ENCODE measurements at regions not wholly inside any gene's neighbourhood (a gene's known extent, or its start where the extent isn't known, plus 50 kb on each side); places are given as distances from the start of the nearest gene placed in this dataset.

DNA sequence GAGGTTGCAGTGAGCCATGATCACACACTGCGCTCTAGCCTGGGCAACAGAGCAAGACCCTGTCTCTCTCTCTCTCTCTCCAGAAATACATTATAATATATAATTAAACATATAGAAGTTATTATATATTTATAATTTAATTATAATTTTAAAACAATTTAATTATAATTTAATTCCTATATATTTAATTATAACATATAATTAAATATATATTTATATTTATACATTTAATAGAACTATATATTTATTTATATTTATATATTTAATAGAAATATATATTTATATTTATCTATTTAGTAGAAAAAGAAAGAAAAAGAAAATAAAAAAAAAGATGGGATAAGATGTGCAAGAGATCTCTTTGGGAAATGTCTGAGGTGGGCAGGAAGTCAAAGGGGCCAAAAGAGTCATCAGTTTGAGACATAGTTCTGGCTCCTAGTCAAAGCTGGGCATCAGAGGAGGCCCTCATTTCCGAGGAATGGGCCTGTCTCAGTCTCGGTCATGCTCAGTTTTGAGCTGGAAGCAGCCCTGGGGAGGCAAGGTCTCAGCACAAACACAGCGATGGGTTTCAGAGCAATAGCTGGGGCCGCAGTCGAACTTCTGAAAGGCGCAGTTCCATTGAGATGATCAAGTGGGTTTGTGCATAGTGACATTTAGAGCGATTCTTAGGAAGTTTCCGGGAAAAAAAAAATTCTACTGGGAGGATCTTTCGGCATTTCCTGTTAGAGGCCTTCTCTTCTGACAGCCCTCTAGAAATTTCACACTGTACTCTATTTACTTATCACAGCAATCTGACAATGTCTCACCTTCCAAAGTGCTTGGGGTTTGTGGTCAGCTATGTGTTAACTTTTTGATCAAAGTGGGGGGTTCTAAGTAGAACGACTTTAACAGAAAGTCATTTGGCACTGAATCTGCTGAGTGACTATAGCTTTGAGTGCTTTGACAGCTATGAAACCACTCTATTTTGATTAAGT, 58.7 kb upstream of the GZMB start (continued):
- TF ChIP-seq, protein P1, sequence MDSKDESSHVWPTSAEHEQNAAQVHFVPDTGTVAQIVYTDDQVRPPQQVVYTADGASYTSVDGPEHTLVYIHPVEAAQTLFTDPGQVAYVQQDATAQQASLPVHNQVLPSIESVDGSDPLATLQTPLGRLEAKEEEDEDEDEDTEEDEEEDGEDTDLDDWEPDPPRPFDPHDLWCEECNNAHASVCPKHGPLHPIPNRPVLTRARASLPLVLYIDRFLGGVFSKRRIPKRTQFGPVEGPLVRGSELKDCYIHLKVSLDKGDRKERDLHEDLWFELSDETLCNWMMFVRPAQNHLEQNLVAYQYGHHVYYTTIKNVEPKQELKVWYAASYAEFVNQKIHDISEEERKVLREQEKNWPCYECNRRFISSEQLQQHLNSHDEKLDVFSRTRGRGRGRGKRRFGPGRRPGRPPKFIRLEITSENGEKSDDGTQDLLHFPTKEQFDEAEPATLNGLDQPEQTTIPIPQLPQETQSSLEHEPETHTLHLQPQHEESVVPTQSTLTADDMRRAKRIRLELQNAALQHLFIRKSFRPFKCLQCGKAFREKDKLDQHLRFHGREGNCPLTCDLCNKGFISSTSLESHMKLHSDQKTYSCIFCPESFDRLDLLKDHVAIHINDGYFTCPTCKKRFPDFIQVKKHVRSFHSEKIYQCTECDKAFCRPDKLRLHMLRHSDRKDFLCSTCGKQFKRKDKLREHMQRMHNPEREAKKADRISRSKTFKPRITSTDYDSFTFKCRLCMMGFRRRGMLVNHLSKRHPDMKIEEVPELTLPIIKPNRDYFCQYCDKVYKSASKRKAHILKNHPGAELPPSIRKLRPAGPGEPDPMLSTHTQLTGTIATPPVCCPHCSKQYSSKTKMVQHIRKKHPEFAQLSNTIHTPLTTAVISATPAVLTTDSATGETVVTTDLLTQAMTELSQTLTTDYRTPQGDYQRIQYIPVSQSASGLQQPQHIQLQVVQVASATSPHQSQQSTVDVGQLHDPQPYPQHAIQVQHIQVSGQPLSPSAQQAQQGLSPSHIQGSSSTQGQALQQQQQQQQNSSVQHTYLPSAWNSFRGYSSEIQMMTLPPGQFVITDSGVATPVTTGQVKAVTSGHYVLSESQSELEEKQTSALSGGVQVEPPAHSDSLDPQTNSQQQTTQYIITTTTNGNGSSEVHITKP (tag by site-specific recombination; IDR thresholded peaks at IDR 0.05): no peak

DNA sequence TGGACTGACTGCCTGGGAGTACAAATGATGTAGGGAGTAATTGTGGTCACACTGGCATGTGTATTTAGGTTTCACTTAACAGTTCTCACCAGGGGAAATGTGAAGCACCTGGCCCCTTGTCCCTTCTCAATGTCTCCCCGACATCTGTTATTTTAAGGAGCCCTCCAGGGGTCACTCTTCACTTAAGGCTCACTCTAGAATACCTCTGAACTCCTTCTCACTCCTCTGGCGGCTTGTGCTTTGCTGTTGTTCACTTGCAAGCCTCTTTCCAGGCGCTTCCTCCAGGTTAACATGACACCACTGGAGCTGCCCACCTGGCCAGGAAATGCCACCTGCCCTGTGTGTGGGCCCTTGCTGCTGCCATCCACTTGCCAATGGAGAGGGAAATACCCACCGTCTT, 56.5 kb upstream of the GZMB start:
- CTCF ChIA-PET: interaction anchor here (0.6 kb wide), 1 partner anchor 443 kb away, joined by 3 read pairs; no protein-coding TSS in a partner anchor

DNA sequence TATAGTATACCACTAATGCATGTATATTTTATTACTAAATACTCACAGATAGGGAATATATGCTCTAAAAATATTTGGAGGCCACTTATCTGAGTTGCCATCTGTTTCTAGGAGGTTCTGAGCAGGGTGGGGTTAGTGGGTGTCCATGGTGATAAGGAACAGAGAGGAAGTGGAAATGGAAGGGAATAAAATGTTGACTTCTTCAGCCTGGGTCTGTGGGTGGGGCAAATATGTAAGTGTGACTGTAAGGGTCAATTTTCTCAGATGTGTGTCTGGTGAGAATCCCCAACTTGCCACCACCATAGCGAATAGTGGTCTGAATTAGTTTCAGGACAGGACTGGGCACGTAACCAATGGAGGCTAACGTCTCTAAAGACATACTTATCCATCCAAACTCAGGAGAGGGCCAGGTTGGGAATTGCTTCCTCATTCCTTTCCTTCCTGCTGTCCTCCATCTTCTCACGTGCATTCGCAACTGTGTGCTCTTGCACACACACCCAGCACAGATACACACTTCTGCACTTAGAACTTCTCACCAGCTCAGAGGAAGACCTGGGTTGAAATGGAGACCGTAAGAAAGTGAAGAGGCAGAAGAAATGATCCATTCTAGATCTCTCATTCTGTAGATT, 54.2 kb upstream of the GZMB start:
- no peak overlapping the region for H3K4me3 ChIP-seq (ENCODE audit: low read depth, low read length)
- no peak for TF ChIP-seq GFI1B (tag by site-specific recombination; IDR thresholded peaks at IDR 0.05)
- TF ChIP-seq ZNF324 (tag by site-specific recombination; IDR thresholded peaks at IDR 0.05): no peak
- TF ChIP-seq KLF7 (tag by site-specific recombination; IDR thresholded peaks at IDR 0.05; ENCODE audit: borderline replicate concordance): no peak
- TF ChIP-seq ZFP41 (tag by site-specific recombination; IDR thresholded peaks at IDR 0.05; ENCODE audit: borderline replicate concordance): no peak
- no peak for TF ChIP-seq ZNF623 (tag by site-specific recombination; IDR thresholded peaks at IDR 0.05)
- TF ChIP-seq, protein P2, sequence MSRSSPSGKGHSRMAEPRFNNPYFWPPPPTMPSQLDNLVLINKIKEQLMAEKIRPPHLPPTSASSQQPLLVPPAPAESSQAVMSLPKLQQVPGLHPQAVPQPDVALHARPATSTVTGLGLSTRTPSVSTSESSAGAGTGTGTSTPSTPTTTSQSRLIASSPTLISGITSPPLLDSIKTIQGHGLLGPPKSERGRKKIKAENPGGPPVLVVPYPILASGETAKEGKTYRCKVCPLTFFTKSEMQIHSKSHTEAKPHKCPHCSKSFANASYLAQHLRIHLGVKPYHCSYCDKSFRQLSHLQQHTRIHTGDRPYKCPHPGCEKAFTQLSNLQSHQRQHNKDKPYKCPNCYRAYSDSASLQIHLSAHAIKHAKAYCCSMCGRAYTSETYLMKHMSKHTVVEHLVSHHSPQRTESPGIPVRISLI (tag by site-specific recombination; IDR thresholded peaks at IDR 0.05): no peak
- TF ChIP-seq ZNF114 (tag by site-specific recombination; IDR thresholded peaks at IDR 0.05): no peak
- H3K27ac ChIP-seq (ENCODE audit: extremely low read depth, low read depth, low read length): no peak overlapping the region
- no peaks in the 10 kb centered on the region for H3K9me3 ChIP-seq (ENCODE audit: control insufficient read depth, insufficient read depth, low read depth, low read length)
- ChIA-PET POLR2A (no interaction called here), CTCF (interaction anchor here (2.4 kb wide), 1 partner anchor 9 kb away, joined by 8 read pairs; no protein-coding TSS in a partner anchor)
- H3K4me1 ChIP-seq (ENCODE audit: control insufficient read depth, insufficient read depth, low read length): no peaks in the 10 kb centered on the region
- no peaks in the 10 kb centered on the region for H3K36me3 ChIP-seq (ENCODE audit: control insufficient read depth in 2 of 2, insufficient read depth in 1 of 2, low read length in 2 of 2)

More for the DNA sequence above, 56.5 kb upstream of the GZMB start:
- POLR2A ChIA-PET: no interaction called here
- no peaks in the 10 kb centered on the region for H3K4me1 ChIP-seq (ENCODE audit: control insufficient read depth, insufficient read depth, low read length)
- no peak overlapping the region for H3K27ac ChIP-seq (ENCODE audit: extremely low read depth, low read depth, low read length)
- H3K9me3 ChIP-seq (ENCODE audit: control insufficient read depth, insufficient read depth, low read depth, low read length): no peaks in the 10 kb centered on the region
- no peak overlapping the region for H3K4me3 ChIP-seq (ENCODE audit: low read depth, low read length)
- TF ChIP-seq ZNF610 (tag by site-specific recombination; IDR thresholded peaks at IDR 0.05; ENCODE audit: borderline replicate concordance) (no peak), ZNF792 (tag by site-specific recombination; IDR thresholded peaks at IDR 0.05) (no peak)
- H3K36me3 ChIP-seq (ENCODE audit: control insufficient read depth in 2 of 2, insufficient read depth in 1 of 2, low read length in 2 of 2): no peaks in the 10 kb centered on the region

Data from HEK293 (cell line).